A549 (cell line): ENCODE measurements at regions not wholly inside any gene's neighbourhood (a gene's known extent, or its start where the extent isn't known, plus 50 kb on each side); places are given as distances from the start of the nearest gene placed in this dataset.

Experiments used
- ATAC-seq, 2 experiments: fragments of 200-7000 bp in 1 of 2; fragments of >200 bp in 1 of 2; cut with Nextera tagmentation in 1 of 2; cut with Tn5 transposase in 1 of 2; 3 replicates each; pipeline versions ENCODE4 v1.8.0 to v1.9.1; 2018 to 2020; ENCODE audit warnings: mild to moderate bottlenecking in 1 of 2, moderate library complexity in 1 of 2
- CTCF ChIA-PET: fragments of 300-600 bp; sonication (Branson Sonifier 250); formaldehyde crosslinking; extraction: SDS; loops from one replicate; lab custom pipeline; 2021; ENCODE audit warnings: antibody characterized with exemption, inconsistent platforms; lab: Yijun Ruan, JAX
- POLR2A ChIA-PET: fragments of 350-600 bp; formaldehyde crosslinking; extraction: SDS; loops from one replicate; lab custom pipeline; 2021; ENCODE audit warnings: antibody characterized with exemption, inconsistent platforms; lab: Yijun Ruan, JAX
- DNase-seq, 2 experiments: peaks; one replicate each; pipeline versions ENCODE4 v3.0.0 to v3.0.0-alpha.2; 2011 to 2016; ENCODE audit warnings: low read depth in 1 of 2, low spot score in 1 of 2
- FAIRE-seq: peaks from 2 replicates; lab custom pipeline; 2011; peaks lifted over from hg19 to GRCh38; lab: Jason Lieb, UNC
- H3K27ac ChIP-seq, 2 experiments: fragments of >200 bp; sonication (Bioruptor Twin); formaldehyde crosslinking; 3 replicates each; pipeline ENCODE4 v1.5.1; 2016 to 2017
- H3K4me1 ChIP-seq: fragments of >200 bp; sonication (Bioruptor Twin); formaldehyde crosslinking; 3 replicates; pipeline ENCODE4 v1.6.1; 2016
- H3K4me2 ChIP-seq: fragments of >200 bp; sonication (Bioruptor Twin); formaldehyde crosslinking; 3 replicates; pipeline ENCODE4 v1.6.1; 2016
- H3K4me3 ChIP-seq: fragments of >200 bp; sonication (Bioruptor Twin); formaldehyde crosslinking; 3 replicates; pipeline ENCODE4 v1.5.1; 2016
- H3K9me3 ChIP-seq: fragments of >200 bp; sonication (Bioruptor Twin); formaldehyde crosslinking; 3 replicates; pipeline ENCODE4 v1.6.1; 2016
- BHLHE40 ChIP-seq: IDR thresholded peaks from 2 replicates; pipeline ENCODE4 v1.6.1; 2012; ENCODE audit warnings: low read depth, low read length, inconsistent platforms
- CBX8 ChIP-seq: fragments of 200-600 bp; sonication (generic); IDR thresholded peaks from 2 replicates; pipeline ENCODE4 v1.6.1; 2016
- EHF ChIP-seq: fragments of 250-450 bp; sonication (Bioruptor Pico); IDR thresholded peaks from 2 replicates; pipeline ENCODE4 v1.5.0; 2020; ENCODE audit warnings: mild to moderate bottlenecking
- HOXB5 ChIP-seq: fragments of 250-450 bp; sonication (Bioruptor Pico); IDR thresholded peaks from 2 replicates; pipeline ENCODE4 v1.5.0; 2020; ENCODE audit warnings: mild to moderate bottlenecking, moderate library complexity
- JUN ChIP-seq, 2 experiments: fragments of >200 bp; sonication (Bioruptor Twin); formaldehyde crosslinking; IDR thresholded peaks; 2 replicates in 1 of 2; 3 replicates in 1 of 2; pipeline ENCODE4 v1.6.1; 2016 to 2017
- KDM1A ChIP-seq: fragments of 200-600 bp; sonication (generic); IDR thresholded peaks from 2 replicates; pipeline ENCODE4 v1.6.1; 2016; ENCODE audit warnings: low read depth, mild to moderate bottlenecking
- MAFK ChIP-seq: fragments of 450-650 bp; IDR thresholded peaks from 2 replicates; pipeline ENCODE4 v1.6.1; 2014; ENCODE audit not compliant: partially characterized antibody
- NPAS2 ChIP-seq: fragments of 250-450 bp; sonication (Bioruptor Pico); IDR thresholded peaks from 2 replicates; pipeline ENCODE4 v1.8.0; 2022; ENCODE audit warnings: mild to moderate bottlenecking, moderate library complexity, borderline replicate concordance
- POLR2AphosphoS2 ChIP-seq: conservative IDR thresholded peaks from 2 replicates; pipeline ENCODE4 v1.6.1; 2012; ENCODE audit warnings: low read length, improper control_type of control experiment, inconsistent platforms
- RCOR1 ChIP-seq: fragments of 150-350 bp; IDR thresholded peaks from 2 replicates; pipeline ENCODE4 v1.6.1; 2014; ENCODE audit warnings: antibody characterized with exemption, low read length, low read depth
- SREBF2 ChIP-seq: fragments of 450-650 bp; IDR thresholded peaks from 2 replicates; pipeline ENCODE4 v1.6.1; 2014; ENCODE audit warnings: mild to moderate bottlenecking, moderate library complexity
- ZNF302 ChIP-seq: fragments of 250-450 bp; sonication (Bioruptor Pico); IDR thresholded peaks from 2 replicates; pipeline ENCODE4 v1.9.0; 2021; ENCODE audit warnings: inconsistent platforms, mild to moderate bottlenecking, moderate library complexity
- WGBS: methylation state at CpG from one replicate; pipeline ENCODE4 v1.1.6; 2017; ENCODE audit errors: missing lambda C conversion rate; 5-methylcytosine and 5-hydroxymethylcytosine counted together
- TF ChIP-seq, protein P1 (sequence below): IDR thresholded peaks from 2 replicates; pipeline ENCODE4 v1.6.1; 2012
- TF ChIP-seq, protein P2 (sequence below): IDR thresholded peaks from 2 replicates; pipeline ENCODE4 v1.6.1; 2012
- TF ChIP-seq, protein P3 (sequence below): fragments of >200 bp; sonication (Bioruptor Twin); formaldehyde crosslinking; IDR thresholded peaks from 3 replicates; pipeline ENCODE4 v1.6.1; 2016
- TF ChIP-seq, protein P4 (sequence below): fragments of 250-450 bp; sonication (Bioruptor Pico); IDR thresholded peaks from 2 replicates; pipeline ENCODE4 v1.5.0; 2021; ENCODE audit warnings: mild to moderate bottlenecking, moderate library complexity, borderline replicate concordance
- TF ChIP-seq, protein P5 (sequence below): fragments of 150-350 bp; IDR thresholded peaks from 2 replicates; pipeline ENCODE4 v1.6.1; 2014; ENCODE audit warnings: low read depth, mild to moderate bottlenecking, low read length
- TF ChIP-seq, protein P6 (sequence below): fragments of 250-450 bp; sonication (Bioruptor Pico); IDR thresholded peaks from 2 replicates; pipeline ENCODE4 v1.5.0; 2020; ENCODE audit warnings: low read depth, mild to moderate bottlenecking, moderate library complexity
- TF ChIP-seq, protein P7 (sequence below): fragments of 450-650 bp; IDR thresholded peaks from 2 replicates; pipeline ENCODE4 v1.6.1; 2014; ENCODE audit warnings: antibody characterized with exemption

DNA sequence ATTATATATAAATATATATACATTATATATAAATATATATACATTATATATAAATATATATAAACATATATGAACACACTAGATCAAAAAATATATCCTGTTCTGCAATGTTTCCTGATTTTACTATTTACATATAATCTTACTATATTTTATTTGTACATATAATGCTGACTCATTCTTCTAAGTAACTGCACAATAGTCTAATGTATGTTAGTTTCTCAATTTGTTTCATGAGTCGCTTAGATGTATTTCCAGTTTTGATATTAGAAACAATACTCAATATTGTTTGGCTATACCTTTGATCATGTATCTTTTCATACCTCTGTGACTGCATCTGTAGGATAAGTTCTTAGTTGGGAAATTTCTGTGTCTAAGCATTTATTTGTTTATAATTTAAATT lies 669.9 kb upstream of the CCDC54 start:
- no peak for FAIRE-seq
- 69% methylated on average over 1 of the region's 1 CpG for WGBS
- POLR2A ChIA-PET, result no interaction called here

DNA sequence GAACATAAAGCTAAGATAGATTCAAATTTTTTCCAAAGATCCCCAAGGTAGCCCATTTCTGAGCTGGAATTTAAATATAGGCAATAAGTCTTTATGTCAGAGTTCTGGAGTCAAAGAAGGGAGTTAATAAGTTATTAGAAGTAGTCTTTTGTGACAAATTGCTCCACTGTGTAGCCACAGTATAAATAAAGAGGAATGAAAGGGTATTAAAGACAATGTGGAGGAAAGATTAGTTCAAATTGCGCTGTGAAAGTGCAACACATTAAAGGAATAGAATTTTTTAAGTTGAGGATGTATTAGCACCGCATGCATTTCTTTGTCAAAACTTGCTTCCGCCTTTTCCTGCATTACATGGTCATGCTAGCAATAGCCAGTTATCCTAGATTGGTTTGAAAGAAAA lies 666.6 kb upstream of the CCDC54 start:
- WGBS, result 72% methylated on average over 3 of the region's 3 CpGs
- H3K9me3 ChIP-seq, result 0 out of 3 replicates have a peak, but pooled peaks cover 3% of the 10 kb centered on the region
- H3K4me2 ChIP-seq, result no peak overlapping the region
- DNase-seq (no peak), FAIRE-seq (no peak), ATAC-seq (no peak)
- TF ChIP-seq, protein P1, sequence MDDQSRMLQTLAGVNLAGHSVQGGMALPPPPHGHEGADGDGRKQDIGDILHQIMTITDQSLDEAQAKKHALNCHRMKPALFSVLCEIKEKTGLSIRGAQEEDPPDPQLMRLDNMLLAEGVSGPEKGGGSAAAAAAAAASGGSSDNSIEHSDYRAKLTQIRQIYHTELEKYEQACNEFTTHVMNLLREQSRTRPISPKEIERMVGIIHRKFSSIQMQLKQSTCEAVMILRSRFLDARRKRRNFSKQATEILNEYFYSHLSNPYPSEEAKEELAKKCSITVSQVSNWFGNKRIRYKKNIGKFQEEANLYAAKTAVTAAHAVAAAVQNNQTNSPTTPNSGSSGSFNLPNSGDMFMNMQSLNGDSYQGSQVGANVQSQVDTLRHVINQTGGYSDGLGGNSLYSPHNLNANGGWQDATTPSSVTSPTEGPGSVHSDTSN, result no peak
- no peak for TF ChIP-seq POLR2AphosphoS2
- TF ChIP-seq SREBF2, result no peak
- TF ChIP-seq, protein P2, sequence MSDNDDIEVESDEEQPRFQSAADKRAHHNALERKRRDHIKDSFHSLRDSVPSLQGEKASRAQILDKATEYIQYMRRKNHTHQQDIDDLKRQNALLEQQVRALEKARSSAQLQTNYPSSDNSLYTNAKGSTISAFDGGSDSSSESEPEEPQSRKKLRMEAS, result no peak
- TF ChIP-seq, protein P3, sequence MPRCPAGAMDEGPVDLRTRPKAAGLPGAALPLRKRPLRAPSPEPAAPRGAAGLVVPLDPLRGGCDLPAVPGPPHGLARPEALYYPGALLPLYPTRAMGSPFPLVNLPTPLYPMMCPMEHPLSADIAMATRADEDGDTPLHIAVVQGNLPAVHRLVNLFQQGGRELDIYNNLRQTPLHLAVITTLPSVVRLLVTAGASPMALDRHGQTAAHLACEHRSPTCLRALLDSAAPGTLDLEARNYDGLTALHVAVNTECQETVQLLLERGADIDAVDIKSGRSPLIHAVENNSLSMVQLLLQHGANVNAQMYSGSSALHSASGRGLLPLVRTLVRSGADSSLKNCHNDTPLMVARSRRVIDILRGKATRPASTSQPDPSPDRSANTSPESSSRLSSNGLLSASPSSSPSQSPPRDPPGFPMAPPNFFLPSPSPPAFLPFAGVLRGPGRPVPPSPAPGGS, result no peak
- TF ChIP-seq, protein P4, sequence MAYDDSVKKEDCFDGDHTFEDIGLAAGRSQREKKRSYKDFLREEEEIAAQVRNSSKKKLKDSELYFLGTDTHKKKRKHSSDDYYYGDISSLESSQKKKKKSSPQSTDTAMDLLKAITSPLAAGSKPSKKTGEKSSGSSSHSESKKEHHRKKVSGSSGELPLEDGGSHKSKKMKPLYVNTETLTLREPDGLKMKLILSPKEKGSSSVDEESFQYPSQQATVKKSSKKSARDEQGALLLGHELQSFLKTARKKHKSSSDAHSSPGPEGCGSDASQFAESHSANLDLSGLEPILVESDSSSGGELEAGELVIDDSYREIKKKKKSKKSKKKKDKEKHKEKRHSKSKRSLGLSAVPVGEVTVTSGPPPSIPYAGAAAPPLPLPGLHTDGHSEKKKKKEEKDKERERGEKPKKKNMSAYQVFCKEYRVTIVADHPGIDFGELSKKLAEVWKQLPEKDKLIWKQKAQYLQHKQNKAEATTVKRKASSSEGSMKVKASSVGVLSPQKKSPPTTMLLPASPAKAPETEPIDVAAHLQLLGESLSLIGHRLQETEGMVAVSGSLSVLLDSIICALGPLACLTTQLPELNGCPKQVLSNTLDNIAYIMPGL (CRISPR knock-in tag), result no peak
- TF ChIP-seq BHLHE40, result no peak
- TF ChIP-seq, protein P5, sequence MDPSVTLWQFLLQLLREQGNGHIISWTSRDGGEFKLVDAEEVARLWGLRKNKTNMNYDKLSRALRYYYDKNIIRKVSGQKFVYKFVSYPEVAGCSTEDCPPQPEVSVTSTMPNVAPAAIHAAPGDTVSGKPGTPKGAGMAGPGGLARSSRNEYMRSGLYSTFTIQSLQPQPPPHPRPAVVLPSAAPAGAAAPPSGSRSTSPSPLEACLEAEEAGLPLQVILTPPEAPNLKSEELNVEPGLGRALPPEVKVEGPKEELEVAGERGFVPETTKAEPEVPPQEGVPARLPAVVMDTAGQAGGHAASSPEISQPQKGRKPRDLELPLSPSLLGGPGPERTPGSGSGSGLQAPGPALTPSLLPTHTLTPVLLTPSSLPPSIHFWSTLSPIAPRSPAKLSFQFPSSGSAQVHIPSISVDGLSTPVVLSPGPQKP, result no peak
- no peak for TF ChIP-seq ZNF302 (CRISPR knock-in tag)
- TF ChIP-seq, protein P6, sequence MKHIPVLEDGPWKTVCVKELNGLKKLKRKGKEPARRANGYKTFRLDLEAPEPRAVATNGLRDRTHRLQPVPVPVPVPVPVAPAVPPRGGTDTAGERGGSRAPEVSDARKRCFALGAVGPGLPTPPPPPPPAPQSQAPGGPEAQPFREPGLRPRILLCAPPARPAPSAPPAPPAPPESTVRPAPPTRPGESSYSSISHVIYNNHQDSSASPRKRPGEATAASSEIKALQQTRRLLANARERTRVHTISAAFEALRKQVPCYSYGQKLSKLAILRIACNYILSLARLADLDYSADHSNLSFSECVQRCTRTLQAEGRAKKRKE (CRISPR knock-in tag), result no peak
- no peak for TF ChIP-seq HOXB5 (CRISPR knock-in tag)
- no peak for TF ChIP-seq JUN (IDR thresholded peaks at IDR 0.05)
- TF ChIP-seq NPAS2, result no peak
- TF ChIP-seq, protein P7, sequence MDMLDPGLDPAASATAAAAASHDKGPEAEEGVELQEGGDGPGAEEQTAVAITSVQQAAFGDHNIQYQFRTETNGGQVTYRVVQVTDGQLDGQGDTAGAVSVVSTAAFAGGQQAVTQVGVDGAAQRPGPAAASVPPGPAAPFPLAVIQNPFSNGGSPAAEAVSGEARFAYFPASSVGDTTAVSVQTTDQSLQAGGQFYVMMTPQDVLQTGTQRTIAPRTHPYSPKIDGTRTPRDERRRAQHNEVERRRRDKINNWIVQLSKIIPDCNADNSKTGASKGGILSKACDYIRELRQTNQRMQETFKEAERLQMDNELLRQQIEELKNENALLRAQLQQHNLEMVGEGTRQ, result no peak
- ChIA-PET POLR2A (no interaction called here), CTCF (interaction anchor here (0.8 kb wide), 1 partner anchor 10 kb away, joined by 3 read pairs; no protein-coding TSS in a partner anchor)
- H3K4me3 ChIP-seq, result no peak overlapping the region
- H3K4me1 ChIP-seq, result no peaks in the 10 kb centered on the region
- no peak overlapping the region for H3K27ac ChIP-seq

More for the DNA sequence above, 669.9 kb upstream of the CCDC54 start:
- no peaks in the 10 kb centered on the region for H3K4me1 ChIP-seq
- no peak for ATAC-seq
- no peak overlapping the region for H3K4me2 ChIP-seq
- H3K27ac ChIP-seq, result no peak overlapping the region
- no peaks in the 10 kb centered on the region for H3K9me3 ChIP-seq
- CTCF ChIA-PET, result interaction anchor here (0.7 kb wide), 1 partner anchor 695 kb away, joined by 3 read pairs; no protein-coding TSS in a partner anchor
- no peak for DNase-seq
- TF ChIP-seq MAFK (peak; percentile 60), CBX8 (no peak), EHF (CRISPR knock-in tag) (no peak), RCOR1 (no peak), KDM1A (no peak)
- TF ChIP-seq, all 56 proteins: peak for 1
- H3K4me3 ChIP-seq, result no peak overlapping the region
